IMR-90 (cell line): ENCODE measurements at regions not wholly inside any gene's neighbourhood (a gene's known extent, or its start where the extent isn't known, plus 50 kb on each side); places are given as distances from the start of the nearest gene placed in this dataset.

Experiments
- ATAC-seq: fragments of 200-7000 bp; cut with Tn5 transposase; 2 replicates; pipeline ENCODE4 v1.9.1; 2020; ENCODE audit warnings: low read depth, mild to moderate bottlenecking, moderate library complexity
- BruUV-seq: library from RNA; stranded (reverse); fragments of 400-500 nt; replicated peaks from 2 replicates; lab custom pipeline; 2021; lab: Mats Ljungman, UMichigan
- CTCF ChIA-PET: fragments of 300-600 bp; formaldehyde crosslinking; extraction: SDS; loops from one replicate; lab custom pipeline; 2021; ENCODE audit warnings: antibody characterized with exemption; lab: Yijun Ruan, JAX
- POLR2A ChIA-PET: fragments of 300-600 bp; sonication (Branson Sonifier 250); formaldehyde crosslinking; loops from one replicate; lab custom pipeline; 2022; ENCODE audit warnings: antibody characterized with exemption; ENCODE audit not compliant: unreplicated experiment; lab: Charles Lee
- DNase-seq: peaks from one replicate; pipeline ENCODE4 v3.0.0; 2013
- H2AFZ ChIP-seq: replicated peaks from 2 replicates; pipeline ENCODE3; 2013; ENCODE audit warnings: low read length, mild to moderate bottlenecking; ENCODE audit not compliant: poor library complexity
- H2AK5ac ChIP-seq: 2 replicates; pipeline ENCODE4 v1.6.1; 2013; ENCODE audit warnings: low read depth, low read length, inconsistent platforms
- H2AK9ac ChIP-seq: replicated peaks from 2 replicates; pipeline ENCODE3; 2013; ENCODE audit warnings: mild to moderate bottlenecking, low read depth, low read length, moderate library complexity; ENCODE audit not compliant: poor library complexity
- H2BK120ac ChIP-seq: 2 replicates; pipeline ENCODE4 v1.6.1; 2013; ENCODE audit warnings: low read depth, low read length, inconsistent platforms
- H2BK15ac ChIP-seq: 3 replicates; pipeline ENCODE4 v1.6.1; 2013; ENCODE audit warnings: low read depth, low read length, inconsistent platforms
- H2BK20ac ChIP-seq: 2 replicates; pipeline ENCODE4 v1.6.1; 2013; ENCODE audit warnings: low read depth, mild to moderate bottlenecking, inconsistent platforms, low read length, moderate library complexity
- H2BK5ac ChIP-seq: 2 replicates; pipeline ENCODE4 v1.6.1; 2013; ENCODE audit warnings: mild to moderate bottlenecking, low read depth, low read length, inconsistent platforms; ENCODE audit not compliant: poor library complexity, severe bottlenecking
- H3K14ac ChIP-seq: replicated peaks from 2 replicates; pipeline ENCODE4 v1.6.1; 2013; ENCODE audit warnings: low read depth, low read length, inconsistent platforms
- H3K18ac ChIP-seq: 2 replicates; pipeline ENCODE4 v1.6.1; 2013; ENCODE audit warnings: low read depth, low read length, control low read depth
- H3K23ac ChIP-seq: 2 replicates; pipeline ENCODE4 v1.6.1; 2013; ENCODE audit warnings: low read depth, low read length, inconsistent platforms
- H3K27ac ChIP-seq: 2 replicates; pipeline ENCODE4 v1.5.1; 2013; ENCODE audit warnings: mild to moderate bottlenecking, control low read depth, low read length; ENCODE audit not compliant: insufficient read depth
- H3K27me3 ChIP-seq: 2 replicates; pipeline ENCODE4 v1.6.1; 2013; ENCODE audit warnings: low read length; ENCODE audit not compliant: control insufficient read depth, insufficient read depth
- H3K36me3 ChIP-seq: 2 replicates; pipeline ENCODE4 v1.6.1; 2013; ENCODE audit warnings: low read length, mixed read lengths; ENCODE audit not compliant: control insufficient read depth, insufficient read depth
- H3K4ac ChIP-seq: 2 replicates; pipeline ENCODE4 v1.6.1; 2013; ENCODE audit warnings: low read depth, low read length, inconsistent platforms
- H3K4me1 ChIP-seq: 2 replicates; pipeline ENCODE4 v1.6.1; 2013; ENCODE audit warnings: low read length, mixed read lengths; ENCODE audit not compliant: control insufficient read depth, insufficient read depth
- H3K4me2 ChIP-seq: 2 replicates; pipeline ENCODE4 v1.6.1; 2013; ENCODE audit warnings: low read depth, mild to moderate bottlenecking, control low read depth, low read length, moderate library complexity
- H3K4me3 ChIP-seq: 2 replicates; pipeline ENCODE4 v1.5.1; 2013; ENCODE audit warnings: low read depth, mild to moderate bottlenecking, control low read depth, low read length, moderate library complexity; ENCODE audit not compliant: insufficient read depth
- H3K56ac ChIP-seq: 2 replicates; pipeline ENCODE4 v1.6.1; 2013; ENCODE audit warnings: low read length, inconsistent platforms; ENCODE audit not compliant: insufficient read depth; ENCODE audit errors: extremely low read depth
- H3K79me1 ChIP-seq, 2 experiments: 2 replicates each; pipeline ENCODE4 v1.6.1; 2013; ENCODE audit warnings: low read length in 2 of 2, inconsistent platforms in 1 of 2, low read depth in 1 of 2
- H3K9ac ChIP-seq: 2 replicates; pipeline ENCODE4 v1.6.1; 2013; ENCODE audit warnings: low read depth, low read length, control low read depth
- H3K9me1 ChIP-seq: 2 replicates; pipeline ENCODE4 v1.6.1; 2013; ENCODE audit warnings: low read length, inconsistent platforms; ENCODE audit not compliant: insufficient read depth
- H3K9me3 ChIP-seq: 2 replicates; pipeline ENCODE4 v1.6.1; 2013; ENCODE audit warnings: low read length; ENCODE audit not compliant: control insufficient read depth, insufficient read depth
- H4K20me1 ChIP-seq: 2 replicates; pipeline ENCODE4 v1.6.1; 2013; ENCODE audit warnings: low read length, inconsistent platforms; ENCODE audit not compliant: insufficient read depth
- H4K5ac ChIP-seq: 2 replicates; pipeline ENCODE4 v1.6.1; 2013; ENCODE audit warnings: mild to moderate bottlenecking, low read depth, low read length, control low read depth
- H4K8ac ChIP-seq, 2 experiments: 2 replicates each; pipeline ENCODE4 v1.6.1; 2013; ENCODE audit warnings: low read depth in 2 of 2, low read length in 2 of 2, control low read depth in 1 of 2, inconsistent platforms in 1 of 2
- H4K91ac ChIP-seq: 2 replicates; pipeline ENCODE4 v1.6.1; 2013; ENCODE audit warnings: low read depth, low read length, inconsistent platforms; ENCODE audit not compliant: insufficient read depth
- CEBPB ChIP-seq: IDR thresholded peaks from 2 replicates; pipeline ENCODE4 v1.6.1; 2012; ENCODE audit warnings: low read depth, low read length, improper control_type of control experiment
- CHD1 ChIP-seq: IDR thresholded peaks from 2 replicates; pipeline ENCODE4 v1.6.1; 2012; ENCODE audit warnings: low read depth, low read length, improper control_type of control experiment
- MAFK ChIP-seq: IDR thresholded peaks from 2 replicates; pipeline ENCODE4 v1.6.1; 2012; ENCODE audit warnings: low read depth, low read length, improper control_type of control experiment
- POLR2A ChIP-seq: IDR thresholded peaks from 2 replicates; pipeline ENCODE4 v1.6.1; 2012; ENCODE audit warnings: mild to moderate bottlenecking, low read depth, low read length
- RCOR1 ChIP-seq: IDR thresholded peaks from 2 replicates; pipeline ENCODE4 v1.6.1; 2012; ENCODE audit warnings: mild to moderate bottlenecking, low read length, improper control_type of control experiment; ENCODE audit not compliant: insufficient replicate concordance
- RFX5 ChIP-seq: IDR thresholded peaks from 2 replicates; pipeline ENCODE4 v1.8.0; 2012; ENCODE audit warnings: low read depth, mild to moderate bottlenecking, low read length, moderate library complexity
- WGBS, 2 experiments: methylation state at CpG; one replicate each; pipeline versions ENCODE4 v1.1.5 to v1.1.7; 2013; ENCODE audit warnings: missing lambda C conversion rate in 2 of 2; ENCODE audit not compliant: insufficient read length in 1 of 2; ENCODE audit errors: extremely low coverage in 2 of 2; 5-methylcytosine and 5-hydroxymethylcytosine counted together
- dilution Hi-C: fragments of 300-500 bp; cut with HindIII; formaldehyde crosslinking; loops from one replicate; pipeline ENCODE4 v1.14.3; 2018; ENCODE audit warnings: low sequenced_read_pairs; ENCODE audit not compliant: unreplicated experiment
- in situ Hi-C: fragments of 300-500 bp; cut with MboI; formaldehyde crosslinking; loops from 3 replicates; pipeline ENCODE4 v1.14.3; 2019; ENCODE audit warnings: low sequenced_read_pairs, inconsistent platforms, mixed read lengths
- intact Hi-C: fragments of 100-400 bp; cut with micrococcal nuclease; formaldehyde crosslinking; loops from 2 replicates; pipeline ENCODE4 v1.10.0; 2022
- TF ChIP-seq, protein P1 (sequence below): fragments of 150-350 bp; IDR thresholded peaks from 2 replicates; pipeline ENCODE4 v1.6.1; 2017; ENCODE audit warnings: mild to moderate bottlenecking, antibody characterized with exemption, low read length, low read depth

DNA sequence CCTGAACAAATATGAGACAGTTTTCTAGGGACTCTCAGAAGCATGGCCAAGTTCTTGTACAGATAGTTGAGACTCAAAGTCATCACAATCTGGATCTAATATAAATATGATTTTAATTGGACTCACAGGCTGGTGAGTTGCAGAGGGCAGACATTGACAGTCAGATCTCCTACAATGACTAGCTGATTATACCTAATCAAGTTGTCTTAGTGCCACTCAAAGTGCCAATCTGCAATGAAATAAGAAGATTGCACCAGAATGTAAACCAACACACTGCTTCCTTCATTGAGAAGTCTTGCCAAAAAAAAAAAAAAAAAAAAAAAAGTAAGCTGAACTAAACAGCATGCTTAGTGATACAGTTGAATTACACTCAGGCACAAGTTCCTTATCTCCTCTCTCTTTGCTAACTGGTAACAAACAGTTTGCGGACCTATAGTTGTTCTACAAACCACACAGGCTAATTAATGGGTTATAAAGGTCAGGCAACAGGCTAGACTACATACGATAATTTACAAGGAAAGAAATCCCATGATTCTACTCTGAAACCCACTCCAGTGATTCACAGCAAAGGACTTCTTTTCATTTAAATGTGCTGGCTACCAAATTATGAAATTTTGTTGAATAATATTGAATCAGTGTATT, 107.3 kb upstream of the NIPBL start:
- H3K9me3 ChIP-seq = no peaks in the 10 kb centered on the region
- H4K20me1 ChIP-seq = no peaks in the 10 kb centered on the region
- ATAC-seq (no peak), DNase-seq (no peak)
- ChIA-PET POLR2A (no interaction called here), CTCF (interaction anchor here (1.0 kb wide), 1 partner anchor 25 kb away, joined by 3 read pairs; no protein-coding TSS in a partner anchor)
- no TSS peak for BruUV-seq
- no peak overlapping the region for H3K9ac ChIP-seq
- WGBS, 2 experiments = no CpG with 5 or more reads among the region's 2 CpGs
- TF ChIP-seq RFX5 (no peak), RCOR1 (no peak), POLR2A (no peak), CEBPB (no peak), MAFK (no peak), CHD1 (no peak)
- TF ChIP-seq, protein P1, sequence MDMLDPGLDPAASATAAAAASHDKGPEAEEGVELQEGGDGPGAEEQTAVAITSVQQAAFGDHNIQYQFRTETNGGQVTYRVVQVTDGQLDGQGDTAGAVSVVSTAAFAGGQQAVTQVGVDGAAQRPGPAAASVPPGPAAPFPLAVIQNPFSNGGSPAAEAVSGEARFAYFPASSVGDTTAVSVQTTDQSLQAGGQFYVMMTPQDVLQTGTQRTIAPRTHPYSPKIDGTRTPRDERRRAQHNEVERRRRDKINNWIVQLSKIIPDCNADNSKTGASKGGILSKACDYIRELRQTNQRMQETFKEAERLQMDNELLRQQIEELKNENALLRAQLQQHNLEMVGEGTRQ = no peak
- H3K4me3 ChIP-seq = no peak overlapping the region
- no peak overlapping the region for H2AK5ac ChIP-seq
- no peak overlapping the region for H4K8ac ChIP-seq
- H3K36me3 ChIP-seq = no peaks in the 10 kb centered on the region
- dilution Hi-C loops = no loop called here
- no peak overlapping the region for H3K18ac ChIP-seq
- no peak overlapping the region for H3K23ac ChIP-seq
- no peaks in the 10 kb centered on the region for H3K9me1 ChIP-seq
- in situ Hi-C loops = no loop called here
- H2BK15ac ChIP-seq = no peak overlapping the region
- intact Hi-C loops = loop anchor here (2.0 kb wide), 1 partner anchor 70 kb away; no protein-coding TSS in a partner anchor
- H2AFZ ChIP-seq = no peak overlapping the region
- H2BK20ac ChIP-seq = no peak overlapping the region
- no peak overlapping the region for H3K4me2 ChIP-seq
- H3K56ac ChIP-seq = no peak overlapping the region
- H4K5ac ChIP-seq = no peak overlapping the region
- H3K27me3 ChIP-seq = no peaks in the 10 kb centered on the region
- no peak overlapping the region for H3K14ac ChIP-seq
- no peak overlapping the region for H4K91ac ChIP-seq
- H2BK5ac ChIP-seq = no peak overlapping the region
- H3K4me1 ChIP-seq = no peaks in the 10 kb centered on the region
- H2BK120ac ChIP-seq = no peak overlapping the region
- H3K79me1 ChIP-seq = no peaks in the 10 kb centered on the region
- H3K27ac ChIP-seq = no peak overlapping the region
- no peak overlapping the region for H3K4ac ChIP-seq
- H2AK9ac ChIP-seq = no peak overlapping the region
